Islet precursor cell (in vitro differentiated cells): ENCODE measurements at regions not wholly inside any gene's neighbourhood (a gene's known extent, or its start where the extent isn't known, plus 50 kb on each side); places are given as distances from the start of the nearest gene placed in this dataset.
A peak's percentile ranks its signal among the peaks of the same experiment; 100 is the strongest.

Source experiments
- DNase-seq: peaks from one replicate; pipeline ENCODE4 v3.0.0-alpha.2; 2018

- DNase-seq, result no peak
These were observed 99.0 kb upstream of the KCNG1 start for GRCh38 chr20:51121901-51122412.

DNA sequence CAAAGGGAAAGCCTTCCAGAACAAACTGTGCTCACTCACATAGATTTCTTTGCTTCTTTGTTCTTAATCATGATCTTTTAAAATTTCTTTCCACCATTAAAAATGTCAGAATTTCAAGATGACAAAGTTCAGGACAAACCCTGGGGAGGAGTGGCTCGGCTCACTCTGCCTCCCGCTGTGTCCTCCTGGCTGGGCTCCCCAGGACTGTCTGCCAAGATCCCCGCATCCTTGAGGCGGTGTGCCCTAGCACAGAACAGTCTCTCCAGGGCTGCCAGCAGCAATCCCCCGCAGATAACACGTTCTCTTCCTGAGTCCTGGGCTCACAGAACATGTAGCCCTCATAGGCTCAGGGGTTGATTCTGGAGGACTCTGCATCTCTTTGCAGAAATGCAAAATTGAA lies 98.4 kb upstream of the KCNG1 start:
- no peak for DNase-seq

GRCh38 chr20:51120868-51121267 lies 98.0 kb upstream of the KCNG1 start:
- DNase-seq, result no peak

GRCh38 chr20:51120438-51120837 lies 97.5 kb upstream of the KCNG1 start:
- no peak for DNase-seq

DNA sequence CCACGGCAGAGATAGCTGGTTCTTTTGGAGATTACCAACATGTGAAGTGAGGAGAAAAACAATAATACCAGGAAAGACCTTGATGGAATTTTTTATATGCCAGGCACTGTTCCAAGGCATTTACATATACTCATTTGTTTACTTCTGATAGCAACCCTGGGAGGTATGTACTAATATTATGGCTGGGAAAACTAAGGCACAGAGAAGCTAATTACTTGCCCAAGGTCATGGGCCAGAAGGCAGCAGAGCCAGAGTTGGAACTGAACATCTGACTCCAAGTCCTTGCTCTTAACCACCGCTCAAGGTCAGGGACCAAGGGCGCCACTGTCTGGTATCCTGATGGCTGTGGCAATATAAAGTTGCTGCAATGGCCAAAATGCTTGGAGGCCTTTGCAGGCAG lies 97.0 kb upstream of the KCNG1 start:
- DNase-seq, result no peak

DNA sequence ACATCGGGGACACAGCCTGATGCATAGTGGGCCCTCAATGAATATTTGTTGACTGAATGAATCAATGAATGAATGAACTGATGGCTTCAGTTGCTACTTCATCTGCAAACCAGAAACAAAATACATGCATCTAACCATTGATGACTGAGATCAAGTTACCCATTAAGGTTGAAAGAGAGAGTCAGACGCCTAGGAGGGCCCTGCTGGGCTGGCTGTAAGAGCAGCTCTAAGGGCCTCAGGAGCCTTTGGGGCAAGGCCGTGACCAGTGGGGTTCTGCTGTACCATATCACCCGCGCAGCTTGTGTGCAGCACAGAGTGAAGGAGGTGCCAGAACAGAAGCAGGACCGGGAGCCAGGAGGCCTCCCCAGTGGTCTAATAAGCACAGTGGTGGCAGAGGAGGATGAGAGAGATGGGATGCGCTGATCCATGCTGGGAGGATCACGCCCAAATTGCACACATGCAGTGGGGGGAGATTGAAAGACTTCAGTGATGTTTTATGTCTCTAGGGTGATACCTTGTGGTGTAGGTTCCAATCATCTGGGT lies 96.1 kb upstream of the KCNG1 start:
- DNase-seq, result no peak

DNA sequence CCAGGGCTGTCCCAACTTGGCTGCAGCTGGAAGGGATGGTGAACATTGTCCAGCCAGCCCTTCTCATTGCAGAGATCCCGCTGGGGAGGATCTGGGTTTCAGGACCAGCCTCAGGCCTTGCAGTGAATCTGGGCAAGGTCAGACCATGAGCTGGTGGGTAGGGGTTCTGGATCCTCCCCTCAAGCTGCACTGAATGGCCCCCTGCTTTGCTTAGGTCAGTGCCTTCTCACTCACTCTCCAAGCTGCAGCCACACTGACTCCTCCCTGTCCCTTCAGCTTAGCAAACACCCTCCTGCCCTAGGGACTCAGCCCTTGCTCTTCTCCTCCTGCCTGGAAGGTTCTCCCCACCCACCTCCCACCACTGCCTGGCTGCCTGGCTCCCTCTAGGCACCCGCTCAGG lies 95.3 kb upstream of the KCNG1 start:
- DNase-seq, result no peak

GRCh38 chr20:51116765-51117686 lies 94.1 kb upstream of the KCNG1 start:
- DNase-seq, result no peak

DNA sequence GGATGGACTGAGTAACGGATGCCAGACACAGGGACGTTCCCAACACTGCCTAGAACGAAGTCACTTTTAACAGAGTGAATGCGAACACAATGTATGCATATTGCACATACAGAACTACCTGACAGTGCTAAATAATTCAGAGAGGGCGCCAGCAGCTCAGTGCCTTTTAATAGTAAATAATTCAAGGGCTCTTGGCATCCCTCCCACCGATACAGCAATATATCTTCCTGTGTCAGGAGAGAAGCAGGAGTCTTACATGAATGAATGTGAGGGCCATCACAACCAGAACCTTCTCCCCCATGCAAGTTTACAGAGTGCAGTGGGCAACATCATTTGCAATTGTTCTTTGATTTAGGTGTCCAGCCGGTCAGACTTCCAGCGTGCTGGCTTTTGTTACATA lies 88.4 kb upstream of the KCNG1 start:
- no peak for DNase-seq

DNA sequence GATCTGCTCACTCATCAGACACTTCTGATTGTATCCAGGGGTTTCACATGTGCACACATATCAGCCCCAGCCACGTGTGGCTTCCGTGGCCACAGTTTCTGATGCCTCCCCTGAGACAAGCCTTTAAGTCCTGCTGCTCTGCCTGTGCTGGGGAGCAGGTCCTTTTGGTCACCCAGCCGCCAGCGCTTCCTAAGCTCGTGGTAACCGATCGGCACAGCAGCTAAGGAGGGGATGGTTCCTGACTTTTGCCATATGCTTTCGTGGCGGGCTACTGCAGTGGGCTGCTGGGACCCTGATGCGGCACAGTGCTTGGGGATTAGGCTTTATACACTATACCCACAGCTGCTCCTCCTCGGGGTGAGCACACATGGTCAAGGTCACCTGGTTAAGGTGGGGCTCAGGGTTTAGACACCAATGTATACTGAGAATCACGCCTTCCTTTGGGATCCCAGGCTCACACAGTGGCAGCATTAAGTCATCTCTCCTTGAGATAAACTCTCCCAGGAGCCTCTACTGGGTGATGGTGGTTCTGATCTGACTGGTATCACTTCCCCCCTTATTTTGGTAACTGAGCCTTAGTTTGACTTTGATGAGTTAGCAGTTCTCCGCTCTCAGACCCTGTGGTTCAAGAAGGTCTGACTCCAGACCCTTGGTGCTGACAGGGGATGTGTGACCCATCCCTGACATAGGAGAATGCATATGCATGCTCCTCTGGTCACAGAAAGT lies 85.9 kb upstream of the KCNG1 start:
- DNase-seq, result no peak

GRCh38 chr20:51106011-51106410 lies 83.1 kb upstream of the KCNG1 start:
- DNase-seq, result no peak

- DNase-seq, result no peak
These were observed 82.3 kb upstream of the KCNG1 start for GRCh38 chr20:51104960-51105920.

GRCh38 chr20:51100617-51101016 lies 77.7 kb upstream of the KCNG1 start:
- DNase-seq, result no peak

DNA sequence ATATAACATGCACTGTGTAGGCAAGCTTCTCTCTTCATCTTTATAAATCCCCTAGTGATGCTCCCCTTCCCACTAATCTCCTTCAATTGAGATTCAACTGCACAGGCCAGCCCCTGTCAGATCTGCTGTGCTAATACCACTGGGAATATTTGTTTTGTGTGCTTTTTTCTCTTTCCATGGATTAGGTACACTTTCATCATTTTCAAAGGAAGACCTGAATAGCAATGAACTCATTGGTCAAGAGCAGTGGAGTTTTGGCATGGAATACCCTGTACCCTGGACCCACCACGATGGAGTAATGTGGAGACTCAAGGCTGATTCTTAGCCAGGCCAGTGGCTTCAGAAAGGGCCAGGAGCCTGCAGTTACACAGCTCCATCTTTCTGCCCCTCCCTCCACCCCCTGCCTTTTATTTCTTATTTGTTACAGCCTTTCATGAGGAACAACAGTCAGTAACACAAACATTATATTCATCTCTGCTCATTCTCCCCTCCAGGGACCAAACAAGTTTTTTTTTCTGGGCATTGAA lies 75.4 kb upstream of the KCNG1 start:
- DNase-seq, result no peak

DNA sequence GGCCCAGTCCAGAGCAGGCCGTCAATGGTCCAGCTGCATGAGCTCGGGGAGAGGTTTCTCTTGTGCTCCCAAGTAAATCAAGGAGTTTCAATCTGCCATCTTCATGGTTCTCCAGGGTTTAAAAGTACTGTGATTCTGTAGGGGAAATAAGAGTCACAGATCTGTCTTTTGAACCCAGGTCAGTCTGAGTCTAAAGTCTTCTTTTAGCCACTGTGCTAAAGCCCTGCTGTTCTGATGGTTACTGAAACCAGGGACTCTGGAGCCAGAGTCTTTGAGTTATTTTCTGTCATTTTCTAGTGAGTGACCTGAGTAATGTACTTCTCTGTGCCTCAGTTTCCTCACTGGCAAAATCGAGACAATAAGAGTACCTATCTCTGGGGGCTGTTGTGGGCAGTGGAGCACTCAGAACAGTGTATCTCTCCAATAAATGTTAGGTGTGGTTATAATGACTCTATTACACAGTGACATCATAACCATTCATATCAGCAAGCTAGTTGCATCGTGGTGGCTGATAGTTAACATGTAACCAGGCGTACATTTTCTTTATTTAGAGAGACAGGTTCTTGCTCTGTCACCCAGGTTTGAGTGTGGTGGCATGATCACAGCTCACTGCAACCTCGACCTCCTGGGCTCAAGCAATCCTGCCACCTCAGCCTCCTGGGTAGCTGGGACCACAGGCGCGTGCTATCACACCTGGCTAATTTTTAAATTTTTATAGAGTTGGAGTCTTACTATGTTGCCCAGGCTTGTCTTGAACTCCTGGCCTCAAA lies 74.6 kb upstream of the KCNG1 start:
- DNase-seq, result no peak

- no peak for DNase-seq
These were observed 73.8 kb upstream of the KCNG1 start for GRCh38 chr20:51096582-51097267.

GRCh38 chr20:51095633-51096521 lies 73.0 kb upstream of the KCNG1 start:
- no peak for DNase-seq

DNA sequence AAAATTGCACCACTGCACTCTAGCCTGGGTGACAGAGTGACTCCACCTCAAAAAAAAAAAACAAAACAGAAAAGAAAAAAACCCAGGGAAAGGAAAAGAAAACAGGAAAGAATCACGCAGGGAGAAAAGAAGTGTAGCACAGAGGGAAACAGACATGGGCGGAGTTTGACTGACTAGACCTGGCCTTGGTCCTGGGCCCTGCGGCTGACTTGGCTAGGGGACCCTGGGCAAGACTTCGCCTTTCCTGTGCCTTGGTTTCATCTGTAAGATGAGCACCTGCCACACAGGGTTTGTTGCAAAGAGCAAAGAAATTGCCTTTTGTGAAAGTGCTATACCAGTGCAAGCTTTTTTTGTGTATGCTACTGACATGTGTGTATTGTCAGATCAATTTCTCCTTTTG lies 71.3 kb upstream of the KCNG1 start:
- DNase-seq, result peak; percentile 64

- DNase-seq, result peak; percentile 63
These were observed 70.4 kb upstream of the KCNG1 start for GRCh38 chr20:51093240-51093763.
